ENCODE measurements at regions not wholly inside any gene's neighbourhood (a gene's known extent, or its start where the extent isn't known, plus 50 kb on each side); places are given as distances from the start of the nearest gene placed in this dataset.

GRCh38 chr2:66235428-66235827 is 199.5 kb upstream of the MEIS1 start:
- TF ChIP-seq GABPA (IDR thresholded peaks at IDR 0.05; ENCODE audit: low read depth) (no peak), CTCF (IDR thresholded peaks at IDR 0.05; ENCODE audit: insufficient read depth, low read length) (no peak), SPI1 (IDR thresholded peaks at IDR 0.05; ENCODE audit: borderline replicate concordance, low read depth) (no peak), REST (IDR thresholded peaks at IDR 0.05; ENCODE audit: insufficient replicate concordance, low read depth) (no peak), POLR2AphosphoS5 (IDR thresholded peaks at IDR 0.05; ENCODE audit: low read depth) (no peak)
- Histone ChIP-seq H3K4me3 (replicated peaks; ENCODE audit: insufficient read depth, low read length) (no peak overlapping the region), H3K27me3 (ENCODE audit: insufficient read depth, poor library complexity, severe bottlenecking) (no peaks in the 10 kb centered on the region), H3K27ac (replicated peaks) (no peak overlapping the region)
- DNase-seq (ENCODE audit: low read depth in 1 of 2, low spot score in 1 of 2) = no peak

- TF ChIP-seq SPI1 (IDR thresholded peaks at IDR 0.05; ENCODE audit: borderline replicate concordance, low read depth) = no peak
- TF ChIP-seq REST (IDR thresholded peaks at IDR 0.05; ENCODE audit: insufficient replicate concordance, low read depth) = no peak
- TF ChIP-seq CTCF (IDR thresholded peaks at IDR 0.05; ENCODE audit: insufficient read depth, low read length) = no peak
- no peak for TF ChIP-seq GABPA (IDR thresholded peaks at IDR 0.05; ENCODE audit: low read depth)
- TF ChIP-seq POLR2AphosphoS5 (IDR thresholded peaks at IDR 0.05; ENCODE audit: low read depth) = no peak
- no peak for DNase-seq (ENCODE audit: low read depth in 1 of 2, low spot score in 1 of 2)
- Histone ChIP-seq H3K27ac (replicated peaks) (no peak overlapping the region), H3K4me3 (replicated peaks; ENCODE audit: insufficient read depth, low read length) (no peak overlapping the region), H3K27me3 (ENCODE audit: insufficient read depth, poor library complexity, severe bottlenecking) (no peaks in the 10 kb centered on the region)
Observed at GRCh38 chr2:66233981-66234380, 200.9 kb upstream of the MEIS1 start.

GRCh38 chr2:66228128-66228547 is 206.8 kb upstream of the MEIS1 start:
- no peak overlapping the region for H3K27ac ChIP-seq (replicated peaks)
- TF ChIP-seq GABPA (IDR thresholded peaks at IDR 0.05; ENCODE audit: low read depth) (no peak), CTCF (IDR thresholded peaks at IDR 0.05; ENCODE audit: insufficient read depth, low read length) (no peak), POLR2AphosphoS5 (IDR thresholded peaks at IDR 0.05; ENCODE audit: low read depth) (no peak), REST (IDR thresholded peaks at IDR 0.05; ENCODE audit: insufficient replicate concordance, low read depth) (no peak), SPI1 (IDR thresholded peaks at IDR 0.05; ENCODE audit: borderline replicate concordance, low read depth) (no peak)
- no peak overlapping the region for H3K4me3 ChIP-seq (replicated peaks; ENCODE audit: insufficient read depth, low read length)
- H3K27me3 ChIP-seq (ENCODE audit: insufficient read depth, poor library complexity, severe bottlenecking) = no peaks in the 10 kb centered on the region
- DNase-seq (ENCODE audit: low read depth in 1 of 2, low spot score in 1 of 2) = no peak

Measured in HL-60 (cell line).